GM13976 (cell line): ENCODE measurements at regions not wholly inside any gene's neighbourhood (a gene's known extent, or its start where the extent isn't known, plus 50 kb on each side); places are given as distances from the start of the nearest gene placed in this dataset.

Experiments
- DNase-seq: peaks from one replicate; pipeline ENCODE4 v3.0.0; 2012; ENCODE audit warnings: low spot score
- CTCF ChIP-seq: IDR thresholded peaks from 2 replicates; pipeline ENCODE4 v1.5.1; 2012; ENCODE audit warnings: borderline replicate concordance, mild to moderate bottlenecking; ENCODE audit not compliant: insufficient read depth; ENCODE audit errors: extremely low read depth, missing control alignments, control extremely low read depth
- in situ Hi-C: fragments of 300-500 bp; cut with MboI; formaldehyde crosslinking; loops from one replicate; pipeline ENCODE4 v1.12.0; 2022; ENCODE audit warnings: low sequenced_read_pairs, mixed read lengths, inconsistent platforms; ENCODE audit not compliant: unreplicated experiment

GRCh38 chr6:153787341-153787606, 251.8 kb upstream of the OPRM1 start:
- no peak for DNase-seq
- in situ Hi-C loops: no loop called here

GRCh38 chr6:153781306-153781705, 257.7 kb upstream of the OPRM1 start:
- in situ Hi-C loops: no loop called here
- no peak for TF ChIP-seq CTCF
- DNase-seq: no peak

More at GRCh38 chr6:153787341-153787606, 251.8 kb upstream of the OPRM1 start:
- no peak for TF ChIP-seq CTCF

GRCh38 chr6:153780011-153780410, 259.0 kb upstream of the OPRM1 start:
- DNase-seq: no peak
- TF ChIP-seq CTCF: no peak
- in situ Hi-C loops: no loop called here

GRCh38 chr6:153778216-153778615, 260.8 kb upstream of the OPRM1 start:
- in situ Hi-C loops: no loop called here
- DNase-seq: no peak
- no peak for TF ChIP-seq CTCF

GRCh38 chr6:153771577-153771976, 267.5 kb upstream of the OPRM1 start:
- no peak for TF ChIP-seq CTCF
- DNase-seq: no peak
- in situ Hi-C loops: no loop called here

GRCh38 chr6:153767127-153767526, 271.9 kb upstream of the OPRM1 start:
- in situ Hi-C loops: no loop called here
- no peak for TF ChIP-seq CTCF
- no peak for DNase-seq

- TF ChIP-seq CTCF: no peak
- in situ Hi-C loops: no loop called here
Measured at GRCh38 chr6:153758516-153758915, 280.5 kb upstream of the OPRM1 start.

More at GRCh38 chr6:153758516-153758915, 280.5 kb upstream of the OPRM1 start:
- DNase-seq: no peak
